ENCODE measurements at regions not wholly inside any gene's neighbourhood (a gene's known extent, or its start where the extent isn't known, plus 50 kb on each side); places are given as distances from the start of the nearest gene placed in this dataset.

GRCh38 chr2:150931451-150931850 lies 330.2 kb downstream of the RBM43 start:
- TF ChIP-seq CTCF (IDR thresholded peaks at IDR 0.05; ENCODE audit: insufficient read depth, low read depth, low read length): no peak
- TF ChIP-seq EZH2 (IDR thresholded peaks at IDR 0.05; ENCODE audit: insufficient read depth, low read length): no peak

Measured in astrocyte (in vitro differentiated cells and primary cell).